ENCODE measurements at regions not wholly inside any gene's neighbourhood (a gene's known extent, or its start where the extent isn't known, plus 50 kb on each side); places are given as distances from the start of the nearest gene placed in this dataset.
A peak's percentile ranks its signal among the peaks of the same experiment; 100 is the strongest.

DNA sequence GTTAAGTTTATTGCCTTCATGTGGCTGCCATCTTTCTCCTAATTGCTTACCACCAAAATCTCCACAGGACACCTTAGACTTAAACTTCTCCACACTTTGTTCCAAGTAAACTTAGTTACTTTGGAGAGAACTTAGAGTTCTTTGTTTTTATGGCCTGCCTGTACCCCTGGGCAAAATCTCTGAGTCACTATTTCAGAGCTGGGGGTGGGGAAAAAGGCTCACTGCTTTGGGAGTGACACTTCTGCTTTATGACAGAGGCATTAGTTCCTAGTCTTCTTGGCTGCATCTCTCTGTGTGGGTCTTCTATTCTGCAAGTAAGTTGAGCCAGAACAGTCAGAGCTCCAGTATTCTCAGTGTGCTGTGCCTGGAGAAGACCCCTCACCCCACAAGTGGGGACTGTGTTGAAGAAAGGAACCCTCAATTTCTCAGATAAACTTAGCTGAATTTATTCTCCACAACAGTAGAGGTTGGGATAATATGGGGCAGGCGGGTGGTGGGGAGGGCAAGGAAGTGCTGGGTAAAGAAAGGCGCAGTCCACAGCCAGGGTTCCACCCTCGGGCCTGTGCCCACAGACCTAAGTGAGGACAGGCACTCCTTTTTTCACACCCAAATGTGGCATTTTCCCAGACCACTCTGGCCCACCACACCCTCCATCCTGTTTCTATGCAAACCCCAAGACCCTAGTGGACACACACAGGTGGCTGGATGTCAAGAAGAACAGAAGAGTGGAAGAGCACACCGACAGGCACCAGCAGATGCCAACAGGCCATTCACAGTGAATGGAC, 636.6 kb upstream of the MAN1A1 start:
- H3K9me3 Mint-ChIP-seq: no peaks in the 10 kb centered on the region
- Histone ChIP-seq H3K27me3 (ENCODE audit: control insufficient read depth, insufficient read depth, low read length, poor library complexity, severe bottlenecking) (no peaks in the 10 kb centered on the region), H3K4me3 (ENCODE audit: low read length) (no peak overlapping the region), H3K9me3 (ENCODE audit: control insufficient read depth, low read length) (no peaks in the 10 kb centered on the region), H3K36me3 (ENCODE audit: control insufficient read depth, insufficient read depth, low read length) (no peaks in the 10 kb centered on the region), H3K4me1 (ENCODE audit: control insufficient read depth, insufficient read depth, low read length) (no peaks in the 10 kb centered on the region), H3K27ac (ENCODE audit: low read depth, low read length) (no peak overlapping the region), H3K9ac (ENCODE audit: extremely low read depth, low read length, poor library complexity, severe bottlenecking) (no peak overlapping the region)
- no peaks in the 10 kb centered on the region for H3K27me3 Mint-ChIP-seq (ENCODE audit: insufficient read depth)
- H3K36me3 Mint-ChIP-seq (ENCODE audit: low read depth): no peaks in the 10 kb centered on the region
- 92 to 100% methylated on average over 2 to 4 of the region's 4 CpGs for WGBS, 2 experiments (ENCODE audit: insufficient coverage in 1 of 2, insufficient read length in 1 of 2)
- H3K27ac Mint-ChIP-seq: no peak overlapping the region
- TF ChIP-seq, protein P1, sequence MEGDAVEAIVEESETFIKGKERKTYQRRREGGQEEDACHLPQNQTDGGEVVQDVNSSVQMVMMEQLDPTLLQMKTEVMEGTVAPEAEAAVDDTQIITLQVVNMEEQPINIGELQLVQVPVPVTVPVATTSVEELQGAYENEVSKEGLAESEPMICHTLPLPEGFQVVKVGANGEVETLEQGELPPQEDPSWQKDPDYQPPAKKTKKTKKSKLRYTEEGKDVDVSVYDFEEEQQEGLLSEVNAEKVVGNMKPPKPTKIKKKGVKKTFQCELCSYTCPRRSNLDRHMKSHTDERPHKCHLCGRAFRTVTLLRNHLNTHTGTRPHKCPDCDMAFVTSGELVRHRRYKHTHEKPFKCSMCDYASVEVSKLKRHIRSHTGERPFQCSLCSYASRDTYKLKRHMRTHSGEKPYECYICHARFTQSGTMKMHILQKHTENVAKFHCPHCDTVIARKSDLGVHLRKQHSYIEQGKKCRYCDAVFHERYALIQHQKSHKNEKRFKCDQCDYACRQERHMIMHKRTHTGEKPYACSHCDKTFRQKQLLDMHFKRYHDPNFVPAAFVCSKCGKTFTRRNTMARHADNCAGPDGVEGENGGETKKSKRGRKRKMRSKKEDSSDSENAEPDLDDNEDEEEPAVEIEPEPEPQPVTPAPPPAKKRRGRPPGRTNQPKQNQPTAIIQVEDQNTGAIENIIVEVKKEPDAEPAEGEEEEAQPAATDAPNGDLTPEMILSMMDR (conservative IDR thresholded peaks at IDR 0.05): no peak
- H3K4me1 Mint-ChIP-seq: no peaks in the 10 kb centered on the region
- no peak overlapping the region for H3K4me3 Mint-ChIP-seq
- DNase-seq: no peak

DNA sequence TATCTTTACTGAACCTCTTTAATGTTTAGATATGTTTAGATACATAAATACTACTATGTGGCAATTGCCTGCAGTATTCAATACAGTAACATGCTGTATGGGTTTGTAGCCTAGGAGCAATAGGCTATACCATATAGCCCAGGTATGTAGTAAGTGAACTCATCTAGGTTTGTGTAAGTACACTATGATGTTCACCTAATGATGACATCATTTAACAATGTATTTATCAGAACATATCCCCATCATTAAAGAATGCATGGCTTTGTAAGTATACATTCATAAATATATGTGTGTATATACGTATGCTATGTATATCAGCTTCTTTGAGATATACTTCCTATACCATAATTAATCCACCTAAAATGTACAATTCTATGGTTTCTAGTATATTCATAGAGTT, 631.2 kb upstream of the MAN1A1 start:
- Histone ChIP-seq H3K9ac (ENCODE audit: extremely low read depth, low read length, poor library complexity, severe bottlenecking) (no peak overlapping the region), H3K27me3 (ENCODE audit: control insufficient read depth, insufficient read depth, low read length, poor library complexity, severe bottlenecking) (no peaks in the 10 kb centered on the region), H3K4me3 (ENCODE audit: low read length) (no peak overlapping the region), H3K27ac (ENCODE audit: low read depth, low read length) (no peak overlapping the region), H3K4me1 (ENCODE audit: control insufficient read depth, insufficient read depth, low read length) (no peaks in the 10 kb centered on the region), H3K36me3 (ENCODE audit: control insufficient read depth, insufficient read depth, low read length) (no peaks in the 10 kb centered on the region), H3K9me3 (ENCODE audit: control insufficient read depth, low read length) (no peaks in the 10 kb centered on the region)
- WGBS, 2 experiments (ENCODE audit: insufficient coverage in 1 of 2, insufficient read length in 1 of 2): no CpG with 5 or more reads among the region's 1 CpG
- Mint-ChIP-seq H3K27me3 (ENCODE audit: insufficient read depth) (no peaks in the 10 kb centered on the region), H3K4me3 (no peak overlapping the region), H3K27ac (no peak overlapping the region), H3K4me1 (peaks cover 1% of the 10 kb centered on the region), H3K9me3 (no peaks in the 10 kb centered on the region), H3K36me3 (ENCODE audit: low read depth) (no peaks in the 10 kb centered on the region)
- TF ChIP-seq, protein P1 (conservative IDR thresholded peaks at IDR 0.05): no peak
- DNase-seq: no peak

DNA sequence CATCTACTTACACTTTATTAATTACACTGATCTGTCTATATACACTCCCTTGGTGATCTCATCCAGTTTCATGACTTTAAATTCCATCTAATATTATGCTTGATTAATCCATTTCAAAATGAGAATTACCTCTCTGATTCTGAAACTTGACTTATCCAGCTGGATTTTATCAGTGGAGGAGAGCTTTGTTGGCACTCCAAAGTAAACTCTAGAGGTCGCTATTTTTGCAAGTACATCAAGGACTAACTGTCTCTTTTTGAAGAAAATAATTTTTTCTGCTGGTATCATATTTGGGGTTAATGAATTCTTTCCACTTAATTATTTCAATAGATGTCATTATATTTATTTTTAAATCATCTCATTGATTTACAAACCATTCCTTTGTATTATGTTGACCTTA, 630.3 kb upstream of the MAN1A1 start:
- no peak for DNase-seq
- Mint-ChIP-seq H3K27ac (no peak overlapping the region), H3K4me1 (peaks cover 1% of the 10 kb centered on the region), H3K36me3 (ENCODE audit: low read depth) (no peaks in the 10 kb centered on the region), H3K9me3 (no peaks in the 10 kb centered on the region), H3K27me3 (ENCODE audit: insufficient read depth) (no peaks in the 10 kb centered on the region), H3K4me3 (no peak overlapping the region)
- Histone ChIP-seq H3K27me3 (ENCODE audit: control insufficient read depth, insufficient read depth, low read length, poor library complexity, severe bottlenecking) (no peaks in the 10 kb centered on the region), H3K27ac (ENCODE audit: low read depth, low read length) (no peak overlapping the region), H3K9me3 (ENCODE audit: control insufficient read depth, low read length) (no peaks in the 10 kb centered on the region), H3K4me3 (ENCODE audit: low read length) (no peak overlapping the region), H3K4me1 (ENCODE audit: control insufficient read depth, insufficient read depth, low read length) (no peaks in the 10 kb centered on the region), H3K9ac (ENCODE audit: extremely low read depth, low read length, poor library complexity, severe bottlenecking) (no peak overlapping the region), H3K36me3 (ENCODE audit: control insufficient read depth, insufficient read depth, low read length) (no peaks in the 10 kb centered on the region)
- WGBS, 2 experiments (ENCODE audit: insufficient coverage in 1 of 2, insufficient read length in 1 of 2): 0% methylated on average over 1 of the region's 1 CpG; no CpG with 5 or more reads in 1 of the 2 experiments
- TF ChIP-seq, protein P1 (conservative IDR thresholded peaks at IDR 0.05): peak; percentile 87
